ENCODE measurements at regions not wholly inside any gene's neighbourhood (a gene's known extent, or its start where the extent isn't known, plus 50 kb on each side); places are given as distances from the start of the nearest gene placed in this dataset.

- no peak overlapping the region for H3K27ac Mint-ChIP-seq
- DNase-seq = no peak
- intact Hi-C loops (cut with micrococcal nuclease) = no loop called here
- no peak overlapping the region for H3K4me3 Mint-ChIP-seq
- H3K9me3 Mint-ChIP-seq = peaks cover 11% of the 10 kb centered on the region
- ChIA-PET CTCF (interaction anchor here (1.4 kb wide), 1 partner anchor 10 kb away, joined by 4 read pairs; no protein-coding TSS in a partner anchor), POLR2A (no interaction called here)
- H3K36me3 Mint-ChIP-seq = no peaks in the 10 kb centered on the region
- peaks cover 22% of the 10 kb centered on the region for H3K27me3 Mint-ChIP-seq
- no peaks in the 10 kb centered on the region for H3K4me1 Mint-ChIP-seq (ENCODE audit: low read depth)
These were observed 296.3 kb upstream of the SMARCA2 start for GRCh38 chr9:1718836-1719235.

- Mint-ChIP-seq H3K27me3 (peaks cover 24% of the 10 kb centered on the region), H3K4me3 (no peak overlapping the region)
- intact Hi-C loops (cut with micrococcal nuclease) = no loop called here
These were observed 294.0 kb upstream of the SMARCA2 start for GRCh38 chr9:1721196-1721595.

GRCh38 chr9:1722404-1722803 is 292.7 kb upstream of the SMARCA2 start:
- Mint-ChIP-seq H3K27me3 (peaks cover 22% of the 10 kb centered on the region), H3K36me3 (no peaks in the 10 kb centered on the region), H3K4me1 (ENCODE audit: low read depth) (no peaks in the 10 kb centered on the region), H3K9me3 (peaks cover 11% of the 10 kb centered on the region), H3K4me3 (no peak overlapping the region), H3K27ac (no peak overlapping the region)
- DNase-seq = no peak
- intact Hi-C loops (cut with micrococcal nuclease) = no loop called here
- ChIA-PET POLR2A (no interaction called here), CTCF (no interaction called here)

More at GRCh38 chr9:1721196-1721595, 294.0 kb upstream of the SMARCA2 start:
- ChIA-PET CTCF (no interaction called here), POLR2A (no interaction called here)
- Mint-ChIP-seq H3K27ac (no peak overlapping the region), H3K36me3 (no peaks in the 10 kb centered on the region), H3K9me3 (peaks cover 11% of the 10 kb centered on the region), H3K4me1 (ENCODE audit: low read depth) (no peaks in the 10 kb centered on the region)
- DNase-seq = no peak

- CTCF ChIA-PET = interaction anchor here (0.7 kb wide), 1 partner anchor 94 kb away, joined by 3 read pairs; no protein-coding TSS in a partner anchor
- no peaks in the 10 kb centered on the region for H3K4me1 Mint-ChIP-seq (ENCODE audit: low read depth)
- intact Hi-C loops (cut with micrococcal nuclease) = no loop called here
These were observed 291.6 kb upstream of the SMARCA2 start for GRCh38 chr9:1723522-1724015.

GRCh38 chr9:1726993-1727759 is 288.0 kb upstream of the SMARCA2 start:
- no peaks in the 10 kb centered on the region for H3K36me3 Mint-ChIP-seq
- POLR2A ChIA-PET = no interaction called here
- H3K4me1 Mint-ChIP-seq (ENCODE audit: low read depth) = no peaks in the 10 kb centered on the region
- no peak overlapping the region for H3K27ac Mint-ChIP-seq
- no peak for DNase-seq
- H3K27me3 Mint-ChIP-seq = peaks cover 4% of the 10 kb centered on the region
- no peaks in the 10 kb centered on the region for H3K9me3 Mint-ChIP-seq
- intact Hi-C loops (cut with micrococcal nuclease) = loop anchor here (5.0 kb wide), 2 partner anchors 215 to 360 kb away; no protein-coding TSS in a partner anchor
- CTCF ChIA-PET = interaction anchor here (0.7 to 1.4 kb wide), 13 partner anchors 10 to 387 kb away, joined by 3 to 9 read pairs (median 3); partner anchors contain the start of gene SMARCA2
- H3K4me3 Mint-ChIP-seq = no peak overlapping the region

More at GRCh38 chr9:1723522-1724015, 291.6 kb upstream of the SMARCA2 start:
- no peaks in the 10 kb centered on the region for H3K36me3 Mint-ChIP-seq
- peaks cover 14% of the 10 kb centered on the region for H3K27me3 Mint-ChIP-seq
- no peak overlapping the region for H3K27ac Mint-ChIP-seq
- no peak for DNase-seq
- H3K9me3 Mint-ChIP-seq = peaks cover 5% of the 10 kb centered on the region
- POLR2A ChIA-PET = no interaction called here
- H3K4me3 Mint-ChIP-seq = no peak overlapping the region

GRCh38 chr9:1729631-1730030 is 285.5 kb upstream of the SMARCA2 start:
- Mint-ChIP-seq H3K36me3 (no peaks in the 10 kb centered on the region), H3K27me3 (peaks cover 1% of the 10 kb centered on the region), H3K27ac (no peak overlapping the region), H3K4me3 (no peak overlapping the region), H3K9me3 (no peaks in the 10 kb centered on the region), H3K4me1 (ENCODE audit: low read depth) (no peaks in the 10 kb centered on the region)
- no peak for DNase-seq
- intact Hi-C loops (cut with micrococcal nuclease) = loop anchor here (5.0 kb wide), 2 partner anchors 213 to 358 kb away; no protein-coding TSS in a partner anchor
- ChIA-PET CTCF (no interaction called here), POLR2A (no interaction called here)

- Mint-ChIP-seq H3K27ac (no peak overlapping the region), H3K27me3 (no peaks in the 10 kb centered on the region), H3K36me3 (no peaks in the 10 kb centered on the region), H3K4me1 (ENCODE audit: low read depth) (no peaks in the 10 kb centered on the region), H3K4me3 (no peak overlapping the region), H3K9me3 (no peaks in the 10 kb centered on the region)
- DNase-seq = no peak
- ChIA-PET CTCF (interaction anchor here (1.7 kb wide), 1 partner anchor 207 kb away, joined by 6 read pairs; no protein-coding TSS in a partner anchor), POLR2A (no interaction called here)
- intact Hi-C loops (cut with micrococcal nuclease) = no loop called here
These were observed 282.5 kb upstream of the SMARCA2 start for GRCh38 chr9:1732670-1733069.

GRCh38 chr9:1738511-1739100 is 276.5 kb upstream of the SMARCA2 start:
- H3K9me3 Mint-ChIP-seq = no peaks in the 10 kb centered on the region
- H3K27ac Mint-ChIP-seq = no peak overlapping the region
- H3K27me3 Mint-ChIP-seq = no peaks in the 10 kb centered on the region
- no peak for DNase-seq
- intact Hi-C loops (cut with micrococcal nuclease) = no loop called here
- no peaks in the 10 kb centered on the region for H3K36me3 Mint-ChIP-seq
- no peak overlapping the region for H3K4me3 Mint-ChIP-seq
- H3K4me1 Mint-ChIP-seq (ENCODE audit: low read depth) = no peaks in the 10 kb centered on the region
- CTCF ChIA-PET = no interaction called here
- POLR2A ChIA-PET = no interaction called here

- Mint-ChIP-seq H3K27me3 (peaks cover 9% of the 10 kb centered on the region), H3K9me3 (no peaks in the 10 kb centered on the region), H3K36me3 (no peaks in the 10 kb centered on the region), H3K4me3 (no peak overlapping the region), H3K27ac (no peak overlapping the region), H3K4me1 (ENCODE audit: low read depth) (no peaks in the 10 kb centered on the region)
- ChIA-PET POLR2A (no interaction called here), CTCF (interaction anchor here (1.0 to 1.4 kb wide), 2 partner anchors 16 to 389 kb away, joined by 3 to 5 read pairs; no protein-coding TSS in a partner anchor)
- DNase-seq = no peak
- intact Hi-C loops (cut with micrococcal nuclease) = no loop called here
These were observed 271.8 kb upstream of the SMARCA2 start for GRCh38 chr9:1743121-1743960.

GRCh38 chr9:1745980-1746379 is 269.2 kb upstream of the SMARCA2 start:
- Mint-ChIP-seq H3K27ac (no peak overlapping the region), H3K4me3 (no peak overlapping the region), H3K9me3 (peaks cover 2% of the 10 kb centered on the region), H3K36me3 (peaks cover 1% of the 10 kb centered on the region), H3K27me3 (peaks cover 15% of the 10 kb centered on the region), H3K4me1 (ENCODE audit: low read depth) (no peaks in the 10 kb centered on the region)
- ChIA-PET CTCF (no interaction called here), POLR2A (no interaction called here)
- no peak for DNase-seq
- intact Hi-C loops (cut with micrococcal nuclease) = no loop called here

GRCh38 chr9:1747417-1747967 is 267.7 kb upstream of the SMARCA2 start:
- CTCF ChIA-PET = no interaction called here
- Mint-ChIP-seq H3K36me3 (peaks cover 3% of the 10 kb centered on the region), H3K27me3 (peaks cover 15% of the 10 kb centered on the region), H3K4me1 (ENCODE audit: low read depth) (no peaks in the 10 kb centered on the region), H3K27ac (no peak overlapping the region), H3K4me3 (no peak overlapping the region), H3K9me3 (peaks cover 8% of the 10 kb centered on the region)
- POLR2A ChIA-PET = no interaction called here
- intact Hi-C loops (cut with micrococcal nuclease) = no loop called here
- DNase-seq = no peak

- intact Hi-C loops (cut with micrococcal nuclease) = no loop called here
- Mint-ChIP-seq H3K27me3 (peaks cover 15% of the 10 kb centered on the region), H3K36me3 (peaks cover 3% of the 10 kb centered on the region), H3K4me3 (no peak overlapping the region), H3K27ac (no peak overlapping the region), H3K9me3 (peaks cover 14% of the 10 kb centered on the region), H3K4me1 (ENCODE audit: low read depth) (no peaks in the 10 kb centered on the region)
- ChIA-PET POLR2A (no interaction called here), CTCF (no interaction called here)
- DNase-seq = no peak
These were observed 266.7 kb upstream of the SMARCA2 start for GRCh38 chr9:1748407-1748806.

All from activated CD4-positive, alpha-beta memory T cell treated with anti-CD3 and anti-CD28 coated beads for 36 hours (primary cell).